GDM1 (cell line): ENCODE measurements at regions not wholly inside any gene's neighbourhood (a gene's known extent, or its start where the extent isn't known, plus 50 kb on each side); places are given as distances from the start of the nearest gene placed in this dataset.

Experiments
- DNase-seq: peaks from one replicate; lab custom pipeline; 2025; lab: John Stamatoyannopoulos, UW

GRCh38 chr1:87783315-87783714, 454.6 kb downstream of the LMO4 start:
- DNase-seq = no peak

- no peak for DNase-seq
Observed at GRCh38 chr1:87785386-87785785, 456.7 kb downstream of the LMO4 start.

- no peak for DNase-seq
Observed at GRCh38 chr1:87786229-87786628, 457.5 kb downstream of the LMO4 start.

GRCh38 chr1:87786861-87787545, 458.3 kb downstream of the LMO4 start:
- no peak for DNase-seq

- DNase-seq = no peak
Observed at GRCh38 chr1:87787551-87787950, 458.9 kb downstream of the LMO4 start.

GRCh38 chr1:87790756-87791155, 462.1 kb downstream of the LMO4 start:
- no peak for DNase-seq

- no peak for DNase-seq
Observed at GRCh38 chr1:87791931-87792740, 463.5 kb downstream of the LMO4 start.

- no peak for DNase-seq
Observed at GRCh38 chr1:87794788-87795614, 466.3 kb downstream of the LMO4 start.

GRCh38 chr1:87795615-87796337, 467.1 kb downstream of the LMO4 start:
- DNase-seq = no peak

GRCh38 chr1:87796471-87796901, 467.8 kb downstream of the LMO4 start:
- no peak for DNase-seq

GRCh38 chr1:87799451-87799850, 470.8 kb downstream of the LMO4 start:
- no peak for DNase-seq

- DNase-seq = no peak
Observed at GRCh38 chr1:87800006-87800405, 471.3 kb downstream of the LMO4 start.

GRCh38 chr1:87803375-87803774, 474.7 kb downstream of the LMO4 start:
- no peak for DNase-seq

GRCh38 chr1:87804128-87804527, 475.4 kb downstream of the LMO4 start:
- no peak for DNase-seq

- no peak for DNase-seq
Observed at GRCh38 chr1:87805666-87806378, 477.1 kb downstream of the LMO4 start.

- DNase-seq = no peak
Observed at GRCh38 chr1:87806379-87807094, 477.9 kb downstream of the LMO4 start.

- no peak for DNase-seq
Observed at GRCh38 chr1:87810166-87810565, 481.5 kb downstream of the LMO4 start.

GRCh38 chr1:87812871-87813577, 484.3 kb downstream of the LMO4 start:
- DNase-seq = no peak

- no peak for DNase-seq
Observed at GRCh38 chr1:87814573-87814972, 485.9 kb downstream of the LMO4 start.

GRCh38 chr1:87816646-87817045, 488.0 kb downstream of the LMO4 start:
- no peak for DNase-seq
